ENCODE measurements at regions not wholly inside any gene's neighbourhood (a gene's known extent, or its start where the extent isn't known, plus 50 kb on each side); places are given as distances from the start of the nearest gene placed in this dataset.

- H3K4me1 ChIP-seq (ENCODE audit: control insufficient read depth in 1 of 2, insufficient read depth in 2 of 2, low read length in 2 of 2): no peaks in the 10 kb centered on the region
- H2AFZ ChIP-seq (ENCODE audit: low read depth, low read length, poor library complexity, severe bottlenecking): no peak overlapping the region
- H3K79me2 ChIP-seq (ENCODE audit: insufficient read depth, low read length): no peaks in the 10 kb centered on the region
- no peak overlapping the region for H3K27ac ChIP-seq (ENCODE audit: low read depth, low read length)
- DNase-seq (ENCODE audit: low read depth, low spot score) (no peak), ATAC-seq (no peak)
- ChIA-PET POLR2A (no interaction called here), CTCF (no interaction called here), RAD21 (ENCODE audit: low non-redundant PET in 1 of 2, low total read pairs in 2 of 2, uncharacterized antibody in 2 of 2, unreplicated experiment in 2 of 2) (no interaction called here)
- BruUV-seq (replicated peaks): no TSS peak
- TF ChIP-seq SP1 (IDR thresholded peaks at IDR 0.05; ENCODE audit: low read depth): no peak
- TF ChIP-seq CBX3 (IDR thresholded peaks at IDR 0.05; ENCODE audit: low read depth): no peak
- no peak for TF ChIP-seq POLR2A (IDR thresholded peaks at IDR 0.05; ENCODE audit: borderline replicate concordance, extremely low read depth, insufficient read depth, insufficient read length)
- TF ChIP-seq POLR2AphosphoS5 (IDR thresholded peaks at IDR 0.05; ENCODE audit: low read depth, low read length): no peak
- TF ChIP-seq CTCF (IDR thresholded peaks at IDR 0.05 in 2 of 3, conservative IDR thresholded peaks at IDR 0.05 in 1 of 3; ENCODE audit: borderline replicate concordance in 1 of 3, insufficient read depth in 1 of 3, low read depth in 2 of 3, low read length in 2 of 3): no peak
- no peaks in the 10 kb centered on the region for H3K9me2 ChIP-seq (ENCODE audit: insufficient read depth)
- H3K9ac ChIP-seq (ENCODE audit: low read length): no peak overlapping the region
- peaks cover 2% of the 10 kb centered on the region; the same call in 1 of the 2 replicates for H3K27me3 ChIP-seq (ENCODE audit: insufficient read depth, low read length)
- intact Hi-C loops (cut with micrococcal nuclease): no loop called here
- no peaks in the 10 kb centered on the region for H3K36me3 ChIP-seq (ENCODE audit: control insufficient read depth in 1 of 2, insufficient read depth in 2 of 2, low read length in 2 of 2)
- H3K9me3 ChIP-seq (ENCODE audit: control insufficient read depth in 1 of 2, insufficient read depth in 1 of 2, low read depth in 1 of 2, low read length in 2 of 2): no peaks in the 10 kb centered on the region
- no peaks in the 10 kb centered on the region for H4K20me1 ChIP-seq (ENCODE audit: insufficient read depth)
- no peak overlapping the region for H3K4me2 ChIP-seq (ENCODE audit: low read length)
- no peak overlapping the region for H3K4me3 ChIP-seq (replicated peaks in 1 of 2; ENCODE audit: low read depth in 1 of 2, low read length in 2 of 2)
Measured at GRCh38 chr1:5571861-5572401, 420.3 kb downstream of the NPHP4 start.

- no peak overlapping the region for H3K4me3 ChIP-seq (replicated peaks in 1 of 2; ENCODE audit: low read depth in 1 of 2, low read length in 2 of 2)
- no peaks in the 10 kb centered on the region for H3K79me2 ChIP-seq (ENCODE audit: insufficient read depth, low read length)
- H3K27ac ChIP-seq (ENCODE audit: low read depth, low read length): no peak overlapping the region
- no TSS peak for BruUV-seq (replicated peaks)
- no peak overlapping the region for H3K4me2 ChIP-seq (ENCODE audit: low read length)
- H3K4me1 ChIP-seq (ENCODE audit: control insufficient read depth in 1 of 2, insufficient read depth in 2 of 2, low read length in 2 of 2): no peaks in the 10 kb centered on the region
- ATAC-seq: no peak
- POLR2A ChIA-PET: no interaction called here
- intact Hi-C loops (cut with micrococcal nuclease): no loop called here
- no peak overlapping the region for H3K9ac ChIP-seq (ENCODE audit: low read length)
- H4K20me1 ChIP-seq (ENCODE audit: insufficient read depth): no peaks in the 10 kb centered on the region
- CTCF ChIA-PET: no interaction called here
- H3K9me2 ChIP-seq (ENCODE audit: insufficient read depth): no peaks in the 10 kb centered on the region
- H3K36me3 ChIP-seq (ENCODE audit: control insufficient read depth in 1 of 2, insufficient read depth in 2 of 2, low read length in 2 of 2): no peaks in the 10 kb centered on the region
- no peaks in the 10 kb centered on the region for H3K9me3 ChIP-seq (ENCODE audit: control insufficient read depth in 1 of 2, insufficient read depth in 1 of 2, low read depth in 1 of 2, low read length in 2 of 2)
- RAD21 ChIA-PET (ENCODE audit: low non-redundant PET in 1 of 2, low total read pairs in 2 of 2, uncharacterized antibody in 2 of 2, unreplicated experiment in 2 of 2): no interaction called here
- peaks cover 2% of the 10 kb centered on the region; the same call in 1 of the 2 replicates for H3K27me3 ChIP-seq (ENCODE audit: insufficient read depth, low read length)
- no peak overlapping the region for H2AFZ ChIP-seq (ENCODE audit: low read depth, low read length, poor library complexity, severe bottlenecking)
- DNase-seq (ENCODE audit: low read depth, low spot score): no peak
- TF ChIP-seq SIN3A (IDR thresholded peaks at IDR 0.05; ENCODE audit: low read depth) (no peak), ZBTB33 (IDR thresholded peaks at IDR 0.05; ENCODE audit: extremely low read depth, insufficient replicate concordance, low read length) (no peak), FOSL1 (IDR thresholded peaks at IDR 0.05; ENCODE audit: low read depth) (no peak), ZNF274 (IDR thresholded peaks at IDR 0.05; ENCODE audit: low read depth, low read length) (no peak), ELF1 (IDR thresholded peaks at IDR 0.05; ENCODE audit: borderline replicate concordance, low read depth) (no peak), EGR1 (IDR thresholded peaks at IDR 0.05; ENCODE audit: low read depth) (no peak), MAX (IDR thresholded peaks at IDR 0.05) (no peak), EZH2 (IDR thresholded peaks at IDR 0.05) (no peak), POLR2A (IDR thresholded peaks at IDR 0.05; ENCODE audit: borderline replicate concordance, extremely low read depth, insufficient read depth, insufficient read length) (no peak)
Measured at GRCh38 chr1:5571438-5571837, 420.8 kb downstream of the NPHP4 start.

All from HCT116 (cell line).